Right cardiac atrium (tissue), 5 donors: ENCODE measurements at regions not wholly inside any gene's neighbourhood (a gene's known extent, or its start where the extent isn't known, plus 50 kb on each side); places are given as distances from the start of the nearest gene placed in this dataset.

Source experiments
- ATAC-seq, 2 donors: fragments of 200-7000 bp; cut with Tn5 transposase; one replicate each; pipeline versions ENCODE4 v1.8.0 to v1.9.1; 2020; ENCODE audit warnings: moderate library complexity in 2 of 2, mild to moderate bottlenecking in 1 of 2
- DNase-seq, 3 donors: peaks; one replicate each; pipeline ENCODE4 v3.0.0-alpha.2; 2020
- H3K27ac ChIP-seq: one replicate; pipeline ENCODE4 v1.5.1; 2013; ENCODE audit warnings: mild to moderate bottlenecking, low read length, control low read depth, moderate library complexity
- H3K27me3 ChIP-seq: one replicate; pipeline ENCODE4 v1.6.1; 2013; ENCODE audit not compliant: control insufficient read depth, insufficient read depth
- H3K4me1 ChIP-seq: one replicate; pipeline ENCODE4 v1.6.1; 2013; ENCODE audit warnings: low read length; ENCODE audit not compliant: control insufficient read depth, insufficient read depth
- H3K4me3 ChIP-seq: one replicate; pipeline ENCODE4 v1.5.1; 2013; ENCODE audit warnings: low read length, control low read depth
- H3K9me3 ChIP-seq: one replicate; pipeline ENCODE4 v1.6.1; 2013; ENCODE audit warnings: low read length; ENCODE audit not compliant: control insufficient read depth
- WGBS: extraction: QIAGEN DNeasy Blood & Tissue Kit; methylation state at CpG from one replicate; pipeline ENCODE4 v1.1.7; 2013; 5-methylcytosine and 5-hydroxymethylcytosine counted together
- intact Hi-C, 4 donors: fragments of 100-400 bp; cut with DNase I; formaldehyde crosslinking; loops; one replicate each; pipeline versions ENCODE4 v1.11.0 to v1.14.0; 2022 to 2023
- donor health status: healthy with polysubstance abuse.
- donor health status: DM: no; HTN: yes; CAD: no.
- donor health status: DM: no; HTN: no; CAD: no.
- donor health status: DM: no; HTN: yes; CAD: no; lungs with severe emphysema.
- donor health status: DM: yes; HTN: yes; CAD: no.

GRCh38 chr5:126103050-126103449 is 320.2 kb upstream of the GRAMD2B start:
- no peak overlapping the region for H3K4me3 ChIP-seq
- intact Hi-C loops, result no loop called here
- no peak for ATAC-seq
- H3K4me1 ChIP-seq, result no peaks in the 10 kb centered on the region
- no peaks in the 10 kb centered on the region for H3K27me3 ChIP-seq
- DNase-seq, result no peak
- H3K27ac ChIP-seq, result no peak overlapping the region
- H3K9me3 ChIP-seq, result no peaks in the 10 kb centered on the region

GRCh38 chr5:126103868-126104267 is 319.3 kb upstream of the GRAMD2B start:
- WGBS, result 84% methylated on average over 1 of the region's 1 CpG
- ATAC-seq, result no peak
- Histone ChIP-seq H3K27ac (no peak overlapping the region), H3K27me3 (no peaks in the 10 kb centered on the region), H3K4me3 (no peak overlapping the region), H3K9me3 (no peaks in the 10 kb centered on the region), H3K4me1 (no peaks in the 10 kb centered on the region)
- intact Hi-C loops, result no loop called here
- no peak for DNase-seq

- Histone ChIP-seq H3K27me3 (no peaks in the 10 kb centered on the region), H3K27ac (no peak overlapping the region), H3K9me3 (no peaks in the 10 kb centered on the region), H3K4me1 (no peaks in the 10 kb centered on the region), H3K4me3 (no peak overlapping the region)
- intact Hi-C loops, result no loop called here
- DNase-seq, result no peak
- ATAC-seq, result no peak
Measured at GRCh38 chr5:126104341-126104740, 318.9 kb upstream of the GRAMD2B start.

GRCh38 chr5:126104951-126105350 is 318.3 kb upstream of the GRAMD2B start:
- 0% methylated on average over 1 of the region's 1 CpG for WGBS
- Histone ChIP-seq H3K27ac (no peak overlapping the region), H3K4me3 (no peak overlapping the region), H3K27me3 (no peaks in the 10 kb centered on the region), H3K9me3 (no peaks in the 10 kb centered on the region), H3K4me1 (no peaks in the 10 kb centered on the region)
- no peak for ATAC-seq
- DNase-seq, result no peak
- intact Hi-C loops, result no loop called here

GRCh38 chr5:126106029-126106428 is 317.2 kb upstream of the GRAMD2B start:
- Histone ChIP-seq H3K27ac (no peak overlapping the region), H3K4me3 (no peak overlapping the region), H3K27me3 (no peaks in the 10 kb centered on the region), H3K9me3 (no peaks in the 10 kb centered on the region), H3K4me1 (no peaks in the 10 kb centered on the region)
- ATAC-seq (no peak), DNase-seq (no peak)
- WGBS, result 68% methylated on average over 3 of the region's 3 CpGs
- intact Hi-C loops, result no loop called here

- intact Hi-C loops, result no loop called here
- H3K27me3 ChIP-seq, result no peaks in the 10 kb centered on the region
- no peaks in the 10 kb centered on the region for H3K9me3 ChIP-seq
- DNase-seq (no peak), ATAC-seq (no peak)
- no peak overlapping the region for H3K4me3 ChIP-seq
- 98% methylated on average over 2 of the region's 2 CpGs for WGBS
- no peaks in the 10 kb centered on the region for H3K4me1 ChIP-seq
- no peak overlapping the region for H3K27ac ChIP-seq
Measured at GRCh38 chr5:126107381-126107780, 315.8 kb upstream of the GRAMD2B start.

GRCh38 chr5:126108470-126108869 is 314.7 kb upstream of the GRAMD2B start:
- ATAC-seq, result no peak
- WGBS, result 68% methylated on average over 5 of the region's 5 CpGs
- H3K27ac ChIP-seq, result no peak overlapping the region
- H3K9me3 ChIP-seq, result no peaks in the 10 kb centered on the region
- no peaks in the 10 kb centered on the region for H3K27me3 ChIP-seq
- intact Hi-C loops, result no loop called here
- H3K4me3 ChIP-seq, result no peak overlapping the region
- no peak for DNase-seq
- H3K4me1 ChIP-seq, result no peaks in the 10 kb centered on the region

GRCh38 chr5:126115059-126115629 is 308.1 kb upstream of the GRAMD2B start:
- Histone ChIP-seq H3K4me1 (no peaks in the 10 kb centered on the region), H3K9me3 (no peaks in the 10 kb centered on the region), H3K4me3 (no peak overlapping the region), H3K27me3 (no peaks in the 10 kb centered on the region), H3K27ac (no peak overlapping the region)
- WGBS, result 29% methylated on average over 2 of the region's 2 CpGs
- no peak for ATAC-seq
- DNase-seq, result no peak
- intact Hi-C loops, result no loop called here

- H3K4me1 ChIP-seq, result no peaks in the 10 kb centered on the region
- DNase-seq (no peak), ATAC-seq (no peak)
- intact Hi-C loops, result no loop called here
- H3K27me3 ChIP-seq, result no peaks in the 10 kb centered on the region
- no peak overlapping the region for H3K27ac ChIP-seq
- no peak overlapping the region for H3K4me3 ChIP-seq
- H3K9me3 ChIP-seq, result no peaks in the 10 kb centered on the region
- 81% methylated on average over 1 of the region's 1 CpG for WGBS
Measured at GRCh38 chr5:126117044-126117443, 306.2 kb upstream of the GRAMD2B start.

- intact Hi-C loops, result no loop called here
- no peaks in the 10 kb centered on the region for H3K9me3 ChIP-seq
- no peak overlapping the region for H3K4me3 ChIP-seq
- DNase-seq, result no peak
- ATAC-seq, result no peak
- no peaks in the 10 kb centered on the region for H3K27me3 ChIP-seq
- H3K4me1 ChIP-seq, result no peaks in the 10 kb centered on the region
- no peak overlapping the region for H3K27ac ChIP-seq
- 79% methylated on average over 4 of the region's 4 CpGs for WGBS
Measured at GRCh38 chr5:126119887-126120442, 303.2 kb upstream of the GRAMD2B start.

GRCh38 chr5:126120939-126121338 is 302.3 kb upstream of the GRAMD2B start:
- Histone ChIP-seq H3K4me3 (no peak overlapping the region), H3K27ac (no peak overlapping the region), H3K9me3 (no peaks in the 10 kb centered on the region), H3K4me1 (no peaks in the 10 kb centered on the region), H3K27me3 (no peaks in the 10 kb centered on the region)
- ATAC-seq, result no peak
- DNase-seq, result no peak
- 88% methylated on average over 1 of the region's 1 CpG for WGBS
- intact Hi-C loops, result no loop called here

- H3K27me3 ChIP-seq, result no peaks in the 10 kb centered on the region
- H3K27ac ChIP-seq, result peak overlapping the region; percentile 68
- no peaks in the 10 kb centered on the region for H3K9me3 ChIP-seq
- 67% methylated on average over 4 of the region's 4 CpGs for WGBS
- peak; percentile 21 to 50 (median 27) for DNase-seq
- no peaks in the 10 kb centered on the region for H3K4me1 ChIP-seq
- H3K4me3 ChIP-seq, result no peak overlapping the region
- intact Hi-C loops, result no loop called here
- ATAC-seq, result peak; percentile 88 to 90
Measured at GRCh38 chr5:126122942-126123341, 300.3 kb upstream of the GRAMD2B start.
